GM19043 (cell line): ENCODE measurements at regions not wholly inside any gene's neighbourhood (a gene's known extent, or its start where the extent isn't known, plus 50 kb on each side); places are given as distances from the start of the nearest gene placed in this dataset.
"Not testable (repeated sequence)": the region's sequence is repeated elsewhere in the genome, so short reads cannot be mapped to it uniquely, and the experiment has no call there.

Source experiments
- ATAC-seq: cut with Tn5 transposase; IDR thresholded peaks from one replicate; pipeline ENCODE4 v1.9.1; 2021; ENCODE audit warnings: low read depth; ENCODE audit not compliant: unreplicated experiment

GRCh38 chr3:151675858-151676615, 57.7 kb upstream of the AADACL2 start:
- no peak for ATAC-seq

DNA sequence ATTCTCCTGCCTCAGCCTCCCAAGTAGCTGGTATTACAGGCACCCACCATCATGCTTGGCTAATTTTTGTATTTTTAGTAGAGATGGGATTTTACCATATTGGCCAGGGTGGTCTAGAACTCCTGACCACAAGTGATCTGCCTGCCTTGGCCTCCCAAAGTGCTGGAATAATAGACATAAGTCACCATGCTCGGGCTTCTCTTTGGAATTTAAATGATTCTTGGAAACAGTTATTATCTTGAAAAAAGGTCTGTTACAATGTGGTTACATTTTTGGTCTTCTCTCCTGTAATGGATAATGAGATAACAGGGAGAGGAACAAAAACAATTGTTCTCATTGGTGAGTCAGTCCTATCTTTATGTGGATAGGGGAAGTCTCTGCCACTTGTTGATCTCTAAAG, 59.8 kb upstream of the AADACL2 start:
- no peak for ATAC-seq

DNA sequence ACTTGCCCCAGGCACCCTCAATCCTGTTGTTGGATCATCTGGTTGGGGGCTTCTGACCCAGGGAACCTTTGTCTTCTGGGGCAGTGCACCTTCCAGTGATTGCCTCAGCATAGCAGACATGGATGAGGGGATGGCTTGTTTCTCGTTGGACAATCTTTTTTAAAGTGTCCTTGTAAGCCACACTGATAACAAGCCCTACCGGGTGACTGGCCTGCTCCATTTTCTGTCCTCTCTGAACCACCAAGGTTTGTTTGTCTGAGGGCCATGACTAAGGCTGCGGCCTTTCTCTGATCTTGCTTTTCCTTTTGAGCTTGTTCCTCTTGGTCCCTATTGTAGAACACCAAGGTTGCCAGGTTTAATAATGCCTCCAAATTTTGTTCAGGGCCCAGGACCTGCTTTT, 66.0 kb upstream of the AADACL2 start:
- ATAC-seq, result not testable (repeated sequence)

DNA sequence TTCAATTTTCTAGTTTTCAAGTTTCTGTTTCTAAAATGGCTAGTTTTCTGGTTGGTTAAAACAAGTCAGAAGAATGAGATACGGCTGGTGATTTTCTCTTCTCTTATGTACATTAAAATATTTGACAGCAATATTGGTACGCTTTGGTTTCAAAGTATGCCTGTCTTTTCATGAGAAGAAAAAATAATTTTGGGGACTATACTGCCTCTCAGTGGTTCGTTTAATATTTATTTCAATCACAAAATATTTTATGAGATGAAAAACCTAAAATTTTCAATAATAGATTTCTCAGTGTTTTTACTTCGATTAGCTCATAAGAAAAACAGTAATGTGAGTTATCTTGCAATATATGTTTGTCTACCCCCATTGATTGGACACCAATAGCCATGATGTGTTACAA, 72.8 kb upstream of the AADACL2 start:
- no peak for ATAC-seq

- ATAC-seq, result no peak
These were observed 88.7 kb upstream of the AADACL2 start for GRCh38 chr3:151644986-151645385.

DNA sequence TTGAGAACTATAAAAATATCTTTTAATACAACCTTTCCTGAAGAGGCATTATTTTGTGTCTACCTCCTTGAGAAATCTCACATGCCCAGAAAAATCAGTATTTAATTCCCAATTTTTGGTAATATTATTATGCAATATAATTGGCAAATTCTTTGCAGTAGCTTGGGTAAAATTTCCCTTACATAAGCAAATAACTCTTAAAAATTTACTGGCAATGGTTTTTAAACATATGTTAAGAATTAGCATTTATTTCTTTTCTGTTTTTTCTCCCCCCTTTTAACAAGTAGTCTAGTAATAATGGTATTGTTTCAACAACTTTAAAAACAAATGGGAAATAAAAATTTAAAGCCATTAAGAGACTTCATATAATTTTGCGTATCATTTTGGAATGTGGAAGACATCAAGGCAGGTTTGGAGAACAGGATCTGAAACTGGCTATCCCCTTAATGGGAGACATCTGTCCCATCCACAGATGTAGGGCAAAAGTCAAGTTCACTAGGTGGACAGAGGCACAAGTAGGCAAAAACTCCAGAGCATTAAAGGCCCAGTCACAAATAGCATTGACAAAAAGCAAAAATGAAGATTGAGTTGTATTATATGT, 89.6 kb upstream of the AADACL2 start:
- ATAC-seq, result no peak

DNA sequence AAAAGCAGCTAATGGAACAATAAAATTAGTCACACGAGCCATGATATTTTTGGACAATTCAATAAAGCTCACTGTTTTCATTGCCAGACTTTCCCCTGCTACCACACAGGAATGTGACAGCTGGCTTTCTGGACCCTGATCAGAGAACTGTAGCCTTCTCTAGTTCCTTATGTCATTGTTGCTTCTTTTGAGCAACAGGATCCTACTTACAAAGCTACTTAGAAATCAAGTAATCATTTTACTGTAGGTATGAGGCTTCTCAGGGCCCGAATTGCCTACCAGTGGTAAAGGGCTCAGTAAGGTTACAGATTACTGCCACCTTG, 94.3 kb upstream of the AADACL2 start:
- ATAC-seq, result no peak

DNA sequence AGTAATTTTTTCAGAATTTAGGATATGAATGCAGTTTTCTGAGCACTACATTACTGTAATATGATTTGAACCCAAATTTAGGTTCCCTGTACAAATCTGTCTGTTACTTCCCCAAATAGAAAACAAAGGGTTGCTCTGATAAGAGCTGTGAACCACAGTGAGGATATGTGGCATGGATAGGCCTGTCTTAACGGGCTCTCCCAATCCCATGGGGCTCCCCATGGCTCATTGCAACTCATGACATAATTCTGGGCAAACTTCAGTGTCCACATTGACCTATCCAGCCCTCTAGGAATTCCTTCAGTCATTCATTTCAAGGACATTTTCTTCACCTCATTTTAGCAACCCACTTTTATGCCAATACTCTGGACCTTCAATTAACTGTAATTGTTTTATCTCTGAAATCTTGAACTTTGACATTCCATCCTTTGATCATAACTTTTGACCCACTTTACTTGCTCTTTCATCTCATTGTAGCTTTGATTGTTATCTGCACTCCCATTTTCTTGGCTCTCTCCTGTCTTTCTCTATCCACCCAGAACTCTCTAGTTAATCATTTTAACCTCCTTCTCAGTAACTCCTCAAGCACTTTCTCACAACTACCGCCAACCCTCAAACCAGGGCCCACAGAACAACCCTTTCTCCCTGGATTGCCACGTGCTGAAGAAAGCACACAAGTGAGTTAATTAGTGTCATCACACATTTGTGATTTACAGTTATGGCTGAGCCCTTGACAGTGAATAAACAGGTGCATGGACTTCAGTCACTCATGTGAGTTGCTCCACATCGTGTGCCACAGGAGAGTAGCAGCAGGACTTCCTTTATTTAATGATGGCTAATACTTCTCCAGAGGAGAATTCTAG, 94.9 kb upstream of the AADACL2 start:
- ATAC-seq, result no peak

GRCh38 chr3:151635905-151636304, 97.8 kb upstream of the AADACL2 start:
- no peak for ATAC-seq

DNA sequence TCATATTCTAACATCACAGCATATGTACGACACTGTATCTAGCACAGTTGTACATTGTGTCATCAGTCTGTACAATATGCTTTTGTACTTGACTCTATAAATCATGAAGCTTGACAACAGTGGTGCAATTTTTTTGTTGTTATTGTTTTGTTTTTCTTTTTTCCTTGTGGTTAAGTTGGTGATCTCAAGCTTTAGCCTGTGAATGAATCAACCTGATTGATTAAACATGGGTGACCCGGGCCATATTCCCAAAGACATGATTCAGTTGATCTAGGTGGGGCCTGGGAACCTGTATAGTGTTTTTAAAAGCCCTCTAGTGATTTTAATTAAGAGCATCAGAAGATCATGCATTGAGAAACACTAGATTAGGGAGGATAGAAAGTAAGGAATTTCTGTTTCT, 101.8 kb upstream of the AADACL2 start:
- no peak for ATAC-seq

GRCh38 chr3:151630938-151631441, 102.7 kb upstream of the AADACL2 start:
- no peak for ATAC-seq

- ATAC-seq, result no peak
These were observed 103.7 kb upstream of the AADACL2 start for GRCh38 chr3:151630035-151630434.

- no peak for ATAC-seq
These were observed 108.1 kb upstream of the AADACL2 start for GRCh38 chr3:151625586-151625985.

GRCh38 chr3:151625086-151625485, 108.6 kb upstream of the AADACL2 start:
- ATAC-seq, result no peak

- ATAC-seq, result no peak
These were observed 113.7 kb upstream of the AADACL2 start for GRCh38 chr3:151620071-151620470.

DNA sequence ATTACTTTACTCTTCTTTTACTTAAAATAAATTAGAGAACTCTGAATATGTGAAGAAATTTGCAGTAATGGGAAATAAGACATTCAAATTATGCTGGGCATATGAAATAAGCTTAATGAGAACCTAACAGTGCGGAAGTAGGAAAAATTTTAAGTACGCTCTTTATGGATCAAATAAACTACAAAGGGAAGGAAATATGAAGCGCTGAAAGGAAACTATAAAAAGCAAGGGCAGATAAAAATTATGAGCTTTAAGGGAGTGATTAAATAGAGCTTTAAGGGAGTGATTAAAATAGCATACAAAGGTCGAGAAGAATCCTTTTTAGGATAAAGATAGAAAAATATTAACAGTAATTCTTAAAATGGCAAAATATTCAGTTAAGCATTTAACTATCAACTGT, 118.3 kb upstream of the AADACL2 start:
- ATAC-seq, result no peak

DNA sequence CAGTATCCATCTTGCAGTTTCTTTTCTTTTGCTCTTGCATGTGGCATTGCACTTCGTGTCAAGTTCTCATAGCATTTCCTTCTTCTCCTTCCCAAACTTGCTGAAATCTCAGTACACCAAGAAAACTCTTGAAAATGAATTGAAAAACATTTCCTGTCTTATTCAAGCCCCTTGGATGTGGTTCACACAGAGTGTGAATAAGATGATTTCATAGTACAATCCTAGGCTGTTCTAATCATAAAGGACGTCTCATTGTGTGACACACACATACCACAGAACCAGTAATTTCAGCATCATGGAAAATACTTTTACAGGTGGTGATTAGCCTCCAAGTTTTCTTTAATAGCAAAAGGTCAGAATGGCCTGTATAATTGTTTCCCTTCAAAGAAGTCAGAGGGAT, 121.6 kb upstream of the AADACL2 start:
- no peak for ATAC-seq

DNA sequence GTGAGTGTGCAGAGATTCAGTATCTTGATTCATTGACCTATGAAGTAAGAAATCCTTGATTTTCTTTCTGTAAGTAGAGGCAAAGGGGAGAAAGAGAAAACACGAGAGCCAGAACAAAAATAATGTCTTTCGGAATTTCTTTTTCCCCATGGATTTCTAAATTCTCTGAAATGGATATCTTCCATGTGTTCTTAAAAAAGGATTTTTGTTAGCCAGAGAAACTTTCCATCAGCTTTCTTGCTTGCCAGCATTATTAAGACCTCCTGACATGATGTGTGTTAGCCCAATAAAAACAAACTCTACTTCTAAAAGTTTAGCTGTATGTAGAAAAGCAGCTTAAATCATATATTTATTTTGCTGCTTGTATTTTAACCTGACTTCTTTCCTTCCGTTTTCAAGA, 122.3 kb upstream of the AADACL2 start:
- ATAC-seq, result no peak

- ATAC-seq, result no peak
These were observed 124.2 kb upstream of the AADACL2 start for GRCh38 chr3:151609491-151609890.

DNA sequence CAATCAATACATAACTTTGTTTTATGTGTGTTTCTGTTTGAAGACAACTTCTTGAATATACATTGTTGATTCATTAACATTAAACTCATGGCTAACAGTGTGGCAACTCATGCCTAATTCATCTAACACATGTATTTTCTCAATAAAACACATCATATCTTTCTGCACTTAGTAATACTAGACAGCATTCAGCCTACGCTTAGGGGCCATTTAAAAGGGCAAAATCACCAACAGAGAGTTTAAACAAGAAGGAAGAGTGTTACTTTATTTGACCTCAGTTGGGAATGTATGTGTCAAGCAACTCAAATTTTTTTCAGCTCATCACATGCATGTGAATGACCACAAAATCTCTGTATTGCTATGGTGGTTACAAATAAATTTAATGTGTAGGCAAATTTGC, 128.8 kb upstream of the AADACL2 start:
- ATAC-seq, result no peak

GRCh38 chr3:151600783-151601182, 132.9 kb upstream of the AADACL2 start:
- no peak for ATAC-seq
